Right cardiac atrium (tissue), 5 donors: ENCODE measurements at regions not wholly inside any gene's neighbourhood (a gene's known extent, or its start where the extent isn't known, plus 50 kb on each side); places are given as distances from the start of the nearest gene placed in this dataset.

Source experiments
- ATAC-seq, 2 donors: fragments of 200-7000 bp; cut with Tn5 transposase; one replicate each; pipeline versions ENCODE4 v1.8.0 to v1.9.1; 2020; ENCODE audit warnings: moderate library complexity in 2 of 2, mild to moderate bottlenecking in 1 of 2
- DNase-seq, 3 donors: peaks; one replicate each; pipeline ENCODE4 v3.0.0-alpha.2; 2020
- H3K27ac ChIP-seq: one replicate; pipeline ENCODE4 v1.5.1; 2013; ENCODE audit warnings: mild to moderate bottlenecking, low read length, control low read depth, moderate library complexity
- H3K27me3 ChIP-seq: one replicate; pipeline ENCODE4 v1.6.1; 2013; ENCODE audit not compliant: control insufficient read depth, insufficient read depth
- H3K4me1 ChIP-seq: one replicate; pipeline ENCODE4 v1.6.1; 2013; ENCODE audit warnings: low read length; ENCODE audit not compliant: control insufficient read depth, insufficient read depth
- H3K4me3 ChIP-seq: one replicate; pipeline ENCODE4 v1.5.1; 2013; ENCODE audit warnings: low read length, control low read depth
- H3K9me3 ChIP-seq: one replicate; pipeline ENCODE4 v1.6.1; 2013; ENCODE audit warnings: low read length; ENCODE audit not compliant: control insufficient read depth
- WGBS: extraction: QIAGEN DNeasy Blood & Tissue Kit; methylation state at CpG from one replicate; pipeline ENCODE4 v1.1.7; 2013; 5-methylcytosine and 5-hydroxymethylcytosine counted together
- intact Hi-C, 4 donors: fragments of 100-400 bp; cut with DNase I; formaldehyde crosslinking; loops; one replicate each; pipeline versions ENCODE4 v1.11.0 to v1.14.0; 2022 to 2023
- donor health status: healthy with polysubstance abuse.
- donor health status: DM: no; HTN: yes; CAD: no.
- donor health status: DM: no; HTN: no; CAD: no.
- donor health status: DM: no; HTN: yes; CAD: no; lungs with severe emphysema.
- donor health status: DM: yes; HTN: yes; CAD: no.

GRCh38 chr7:68438811-68439210 is 1159.5 kb upstream of the AUTS2 start:
- no peak overlapping the region for H3K4me3 ChIP-seq
- no peaks in the 10 kb centered on the region for H3K9me3 ChIP-seq
- H3K27me3 ChIP-seq = no peaks in the 10 kb centered on the region
- DNase-seq (no peak), ATAC-seq (no peak)
- intact Hi-C loops = no loop called here
- H3K27ac ChIP-seq = no peak overlapping the region
- no peaks in the 10 kb centered on the region for H3K4me1 ChIP-seq

GRCh38 chr7:68439897-68440296 is 1158.4 kb upstream of the AUTS2 start:
- H3K27me3 ChIP-seq = no peaks in the 10 kb centered on the region
- H3K27ac ChIP-seq = no peak overlapping the region
- no peaks in the 10 kb centered on the region for H3K9me3 ChIP-seq
- DNase-seq = no peak
- no peak for ATAC-seq
- no peak overlapping the region for H3K4me3 ChIP-seq
- WGBS = 71% methylated on average over 1 of the region's 1 CpG
- intact Hi-C loops = no loop called here
- no peaks in the 10 kb centered on the region for H3K4me1 ChIP-seq

DNA sequence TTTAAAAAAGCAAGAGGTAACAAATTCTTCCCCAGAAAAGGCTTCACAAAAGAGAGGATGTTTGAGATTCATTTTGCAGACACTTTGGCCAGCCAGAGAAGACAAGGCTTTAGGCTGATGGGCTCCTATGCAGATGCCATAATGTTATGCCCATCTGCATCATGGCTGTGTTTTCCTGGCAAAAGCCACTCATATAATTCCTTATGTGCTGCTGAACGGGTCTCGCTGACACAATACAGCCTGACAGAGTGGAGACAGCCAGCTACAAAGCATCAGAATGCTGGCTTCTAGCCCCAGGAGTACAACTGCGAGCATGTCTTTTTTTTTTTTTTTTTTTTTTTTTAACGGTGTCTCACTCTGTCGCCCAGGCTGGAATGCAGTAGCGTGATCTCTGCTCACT is 1157.4 kb upstream of the AUTS2 start:
- H3K9me3 ChIP-seq = no peaks in the 10 kb centered on the region
- H3K4me3 ChIP-seq = no peak overlapping the region
- 56% methylated on average over 6 of the region's 6 CpGs for WGBS
- H3K27ac ChIP-seq = no peak overlapping the region
- DNase-seq (no peak), ATAC-seq (no peak)
- no peaks in the 10 kb centered on the region for H3K4me1 ChIP-seq
- no peaks in the 10 kb centered on the region for H3K27me3 ChIP-seq
- intact Hi-C loops = no loop called here

GRCh38 chr7:68441645-68442044 is 1156.6 kb upstream of the AUTS2 start:
- Histone ChIP-seq H3K27ac (no peak overlapping the region), H3K4me3 (no peak overlapping the region), H3K4me1 (no peaks in the 10 kb centered on the region), H3K27me3 (no peaks in the 10 kb centered on the region), H3K9me3 (no peaks in the 10 kb centered on the region)
- intact Hi-C loops = no loop called here
- no peak for DNase-seq
- no peak for ATAC-seq
- 87% methylated on average over 8 of the region's 8 CpGs for WGBS

DNA sequence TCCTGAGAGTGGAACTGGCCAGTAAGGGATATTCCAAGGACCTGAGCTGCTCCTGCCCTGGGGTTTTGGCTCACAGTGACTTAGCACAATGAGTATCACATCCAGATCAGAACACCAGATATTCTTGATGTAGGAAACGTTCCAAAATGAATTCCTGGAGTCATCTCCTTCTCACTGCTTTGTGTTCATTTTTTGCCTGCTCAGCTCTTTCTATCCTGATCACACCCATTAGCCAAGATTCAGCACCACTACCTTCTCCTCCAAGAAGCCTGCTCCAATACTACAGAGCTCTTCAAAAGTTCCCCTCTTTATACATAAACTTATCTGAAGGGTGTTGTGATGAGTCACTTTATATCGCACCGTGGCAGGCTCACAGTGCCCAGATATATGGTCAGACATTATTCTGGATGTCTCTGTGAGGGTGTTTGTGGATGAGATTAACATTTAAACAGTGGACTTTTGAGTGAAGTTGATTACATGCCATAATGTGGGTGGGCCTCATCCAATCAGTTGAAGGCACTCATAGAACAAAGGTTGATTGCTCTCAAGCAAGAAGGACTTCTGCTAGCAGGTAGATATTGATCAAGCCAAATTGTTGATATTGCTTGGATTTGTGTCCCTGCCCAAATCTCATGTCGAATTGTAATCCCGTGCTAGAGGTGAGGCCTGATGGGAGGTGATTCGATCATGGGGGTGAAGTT is 1155.2 kb upstream of the AUTS2 start:
- ATAC-seq (no peak), DNase-seq (no peak)
- no peaks in the 10 kb centered on the region for H3K4me1 ChIP-seq
- H3K27me3 ChIP-seq = no peaks in the 10 kb centered on the region
- intact Hi-C loops = no loop called here
- no peak overlapping the region for H3K4me3 ChIP-seq
- H3K27ac ChIP-seq = no peak overlapping the region
- no peaks in the 10 kb centered on the region for H3K9me3 ChIP-seq
- WGBS = 69% methylated on average over 6 of the region's 6 CpGs

- WGBS = 91% methylated on average over 2 of the region's 2 CpGs
- Histone ChIP-seq H3K27me3 (no peaks in the 10 kb centered on the region), H3K4me3 (no peak overlapping the region), H3K27ac (no peak overlapping the region), H3K4me1 (no peaks in the 10 kb centered on the region), H3K9me3 (no peaks in the 10 kb centered on the region)
- DNase-seq (no peak), ATAC-seq (no peak)
- intact Hi-C loops = no loop called here
These were observed 1154.2 kb upstream of the AUTS2 start for GRCh38 chr7:68444042-68444441.

- Histone ChIP-seq H3K9me3 (no peaks in the 10 kb centered on the region), H3K27me3 (no peaks in the 10 kb centered on the region), H3K27ac (no peak overlapping the region), H3K4me3 (no peak overlapping the region), H3K4me1 (no peaks in the 10 kb centered on the region)
- DNase-seq (no peak), ATAC-seq (no peak)
- intact Hi-C loops = no loop called here
- 84% methylated on average over 3 of the region's 3 CpGs for WGBS
These were observed 1153.3 kb upstream of the AUTS2 start for GRCh38 chr7:68444956-68445355.

DNA sequence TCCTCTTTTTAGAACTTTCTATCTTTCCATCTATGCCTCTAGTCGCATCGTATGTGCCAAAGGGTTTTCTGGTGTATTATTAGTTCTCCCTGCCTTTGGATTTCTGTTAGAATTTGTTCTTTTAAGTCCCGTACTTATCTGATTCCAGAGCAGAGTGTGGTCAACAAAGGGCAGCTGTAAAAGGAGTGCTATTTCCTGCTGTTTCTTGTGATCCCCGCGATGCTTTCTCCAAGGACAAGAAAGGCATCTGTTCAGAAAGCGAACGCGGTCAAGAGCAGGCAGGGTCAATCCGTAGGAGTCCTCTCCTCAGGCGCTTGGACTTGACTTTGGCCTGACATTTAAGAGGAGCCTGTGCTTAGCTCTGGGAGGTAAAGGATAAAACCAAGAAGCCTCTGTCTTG is 1152.1 kb upstream of the AUTS2 start:
- no peak overlapping the region for H3K27ac ChIP-seq
- H3K27me3 ChIP-seq = no peaks in the 10 kb centered on the region
- ATAC-seq (no peak), DNase-seq (no peak)
- intact Hi-C loops = no loop called here
- no peaks in the 10 kb centered on the region for H3K9me3 ChIP-seq
- H3K4me1 ChIP-seq = no peaks in the 10 kb centered on the region
- no peak overlapping the region for H3K4me3 ChIP-seq
- 49% methylated on average over 10 of the region's 10 CpGs for WGBS

GRCh38 chr7:68449099-68449498 is 1149.2 kb upstream of the AUTS2 start:
- Histone ChIP-seq H3K27ac (no peak overlapping the region), H3K9me3 (no peaks in the 10 kb centered on the region), H3K4me1 (no peaks in the 10 kb centered on the region), H3K4me3 (no peak overlapping the region), H3K27me3 (no peaks in the 10 kb centered on the region)
- DNase-seq (no peak), ATAC-seq (no peak)
- intact Hi-C loops = no loop called here
- WGBS = 88% methylated on average over 1 of the region's 2 CpGs

DNA sequence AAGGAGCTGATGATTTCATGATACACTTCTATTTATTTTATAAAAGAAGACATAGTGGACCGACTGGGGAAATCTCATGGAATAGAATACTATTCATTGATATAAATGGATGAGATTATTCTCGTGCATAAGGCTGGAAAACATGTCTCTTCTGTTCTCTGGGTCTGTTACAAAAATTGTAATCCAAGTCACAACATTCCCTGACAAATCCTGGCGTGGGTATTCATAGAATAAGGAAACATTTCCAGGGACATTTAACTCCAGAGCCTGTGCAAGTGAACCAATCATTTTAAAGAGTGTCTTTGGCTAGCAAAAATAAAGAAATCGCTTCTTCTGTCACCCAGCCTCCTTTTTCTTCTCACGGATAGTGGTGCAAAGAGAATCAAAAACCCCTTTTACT is 1148.5 kb upstream of the AUTS2 start:
- ATAC-seq (no peak), DNase-seq (no peak)
- H3K4me3 ChIP-seq = no peak overlapping the region
- intact Hi-C loops = no loop called here
- H3K27ac ChIP-seq = no peak overlapping the region
- H3K9me3 ChIP-seq = no peaks in the 10 kb centered on the region
- no peaks in the 10 kb centered on the region for H3K4me1 ChIP-seq
- peaks cover 2% of the 10 kb centered on the region for H3K27me3 ChIP-seq
- WGBS = 65% methylated on average over 5 of the region's 5 CpGs

DNA sequence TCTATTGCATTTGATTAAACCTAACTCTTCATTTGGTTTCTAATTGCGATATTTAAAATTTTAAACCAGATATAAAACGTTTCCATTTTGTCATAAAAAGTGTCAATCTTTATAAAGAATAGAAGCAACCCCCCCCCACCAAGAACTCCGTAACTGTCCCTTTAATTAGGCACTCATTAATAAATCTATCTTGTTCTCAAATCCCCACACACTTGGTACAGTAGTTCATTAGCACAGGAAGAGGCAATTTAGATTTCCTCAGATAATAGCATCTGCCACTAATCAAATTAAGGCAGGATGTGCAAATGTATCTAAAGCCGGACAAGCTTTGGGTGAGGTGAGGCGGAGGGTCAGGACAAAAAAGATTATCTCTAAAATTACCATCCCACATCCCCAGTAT is 1143.3 kb upstream of the AUTS2 start:
- intact Hi-C loops = no loop called here
- WGBS = 51% methylated on average over 5 of the region's 5 CpGs
- DNase-seq = no peak
- Histone ChIP-seq H3K4me1 (no peaks in the 10 kb centered on the region), H3K9me3 (no peaks in the 10 kb centered on the region), H3K27ac (no peak overlapping the region), H3K4me3 (no peak overlapping the region), H3K27me3 (peaks cover 2% of the 10 kb centered on the region)
- ATAC-seq = no peak

DNA sequence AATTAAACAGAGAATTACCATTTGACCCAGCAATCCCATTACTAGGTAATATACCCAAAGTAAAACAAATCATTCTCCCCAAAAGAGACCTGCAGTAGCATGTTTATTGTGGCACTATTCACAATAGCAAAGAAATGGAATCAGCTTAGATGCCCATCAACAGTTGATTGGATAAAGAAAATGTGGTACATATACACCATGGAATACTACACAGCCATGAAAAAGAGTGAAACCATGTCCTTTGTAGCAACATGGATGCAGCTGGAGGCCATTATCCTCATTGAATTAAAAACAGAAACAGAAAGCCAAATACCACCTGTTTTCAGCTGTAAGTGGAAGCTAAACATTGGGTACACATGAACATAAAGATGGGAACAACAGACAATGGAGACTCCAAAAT is 1141.8 kb upstream of the AUTS2 start:
- Histone ChIP-seq H3K9me3 (no peaks in the 10 kb centered on the region), H3K4me3 (no peak overlapping the region), H3K4me1 (no peaks in the 10 kb centered on the region), H3K27ac (no peak overlapping the region), H3K27me3 (peaks cover 2% of the 10 kb centered on the region)
- intact Hi-C loops = no loop called here
- DNase-seq (no peak), ATAC-seq (no peak)
